G401 (cell line): ENCODE measurements at regions not wholly inside any gene's neighbourhood (a gene's known extent, or its start where the extent isn't known, plus 50 kb on each side); places are given as distances from the start of the nearest gene placed in this dataset.

Experiments used
- DNase-seq: peaks from one replicate; pipeline ENCODE4 v3.0.0-alpha.2; 2015; ENCODE audit warnings: low spot score
- in situ Hi-C: cut with HindIII; loops from 2 replicates; pipeline ENCODE4 v1.10.0; 2016; ENCODE audit warnings: low sequenced_read_pairs, mixed read lengths

GRCh38 chr5:112112346-112112745 is 306.7 kb downstream of the EPB41L4A start:
- DNase-seq, result no peak

GRCh38 chr5:112109331-112110007 is 309.6 kb downstream of the EPB41L4A start:
- in situ Hi-C loops, result no loop called here
- no peak for DNase-seq

More at GRCh38 chr5:112112346-112112745, 306.7 kb downstream of the EPB41L4A start:
- in situ Hi-C loops, result no loop called here

- DNase-seq, result no peak
Measured at GRCh38 chr5:112106878-112107277, 312.2 kb downstream of the EPB41L4A start.

GRCh38 chr5:112097768-112098167 is 321.3 kb downstream of the EPB41L4A start:
- DNase-seq, result no peak
- in situ Hi-C loops, result no loop called here

More at GRCh38 chr5:112106878-112107277, 312.2 kb downstream of the EPB41L4A start:
- in situ Hi-C loops, result no loop called here

GRCh38 chr5:112087222-112087621 is 330.2 kb upstream of the NREP start:
- no peak for DNase-seq
- in situ Hi-C loops, result no loop called here

GRCh38 chr5:112086740-112087139 is 329.7 kb upstream of the NREP start:
- DNase-seq, result no peak
- in situ Hi-C loops, result no loop called here

- DNase-seq, result no peak
- in situ Hi-C loops, result no loop called here
Measured at GRCh38 chr5:112084149-112084548, 327.2 kb upstream of the NREP start.

GRCh38 chr5:112083623-112084022 is 326.6 kb upstream of the NREP start:
- no peak for DNase-seq
- in situ Hi-C loops, result no loop called here

- no peak for DNase-seq
- in situ Hi-C loops, result no loop called here
Measured at GRCh38 chr5:112077180-112077579, 320.2 kb upstream of the NREP start.

GRCh38 chr5:112070022-112070421 is 313.0 kb upstream of the NREP start:
- in situ Hi-C loops, result no loop called here
- no peak for DNase-seq

- in situ Hi-C loops, result no loop called here
- DNase-seq, result no peak
Measured at GRCh38 chr5:112069329-112069728, 312.3 kb upstream of the NREP start.

GRCh38 chr5:112068593-112068992 is 311.6 kb upstream of the NREP start:
- in situ Hi-C loops, result no loop called here
- DNase-seq, result no peak

GRCh38 chr5:112065781-112066180 is 308.8 kb upstream of the NREP start:
- no peak for DNase-seq
- in situ Hi-C loops, result no loop called here

GRCh38 chr5:112064956-112065355 is 308.0 kb upstream of the NREP start:
- no peak for DNase-seq

GRCh38 chr5:112064271-112064701 is 307.3 kb upstream of the NREP start:
- DNase-seq, result no peak
- in situ Hi-C loops, result no loop called here

More at GRCh38 chr5:112064956-112065355, 308.0 kb upstream of the NREP start:
- in situ Hi-C loops, result no loop called here

- in situ Hi-C loops, result no loop called here
Measured at GRCh38 chr5:112063856-112064255, 306.9 kb upstream of the NREP start.

GRCh38 chr5:112063191-112063590 is 306.2 kb upstream of the NREP start:
- in situ Hi-C loops, result no loop called here
- DNase-seq, result no peak

More at GRCh38 chr5:112063856-112064255, 306.9 kb upstream of the NREP start:
- no peak for DNase-seq

- DNase-seq, result no peak
- in situ Hi-C loops, result no loop called here
Measured at GRCh38 chr5:112062181-112062580, 305.2 kb upstream of the NREP start.

GRCh38 chr5:112061666-112062065 is 304.7 kb upstream of the NREP start:
- no peak for DNase-seq
- in situ Hi-C loops, result no loop called here

GRCh38 chr5:112059579-112060135 is 302.7 kb upstream of the NREP start:
- DNase-seq, result peak; percentile 20
- in situ Hi-C loops, result no loop called here

GRCh38 chr5:112049738-112050137 is 292.7 kb upstream of the NREP start:
- in situ Hi-C loops, result no loop called here

More at GRCh38 chr5:112049738-112050137, 292.7 kb upstream of the NREP start:
- DNase-seq, result no peak
